ENCODE measurements at regions not wholly inside any gene's neighbourhood (a gene's known extent, or its start where the extent isn't known, plus 50 kb on each side); places are given as distances from the start of the nearest gene placed in this dataset.

- Mint-ChIP-seq H3K4me3 (no peak overlapping the region), H3K27ac (no peak overlapping the region), H3K4me1 (peaks cover 0 to 12% of the 10 kb centered on the region in 2 experiments), H3K9me3 (no peaks in the 10 kb centered on the region), H3K27me3 (ENCODE audit: low read depth) (no peaks in the 10 kb centered on the region; the same call in 1 of the 2 replicates), H3K36me3 (ENCODE audit: insufficient read depth in 1 of 3, low read depth in 3 of 3) (no peaks in the 10 kb centered on the region)
- DNase-seq = no peak
- no peak overlapping the region for H2AFZ ChIP-seq (ENCODE audit: low read length)
- H2BK120ac ChIP-seq (ENCODE audit: low read depth, low read length, poor library complexity, severe bottlenecking) = no peak overlapping the region
- no peak overlapping the region for H4K8ac ChIP-seq (replicated peaks; ENCODE audit: insufficient read length, low read depth, low read length)
- H4K20me1 ChIP-seq (ENCODE audit: control insufficient read depth, insufficient read depth, insufficient read length) = no peaks in the 10 kb centered on the region
- H2AK5ac ChIP-seq (ENCODE audit: insufficient read length, low read length) = no peak overlapping the region
- H3K9ac ChIP-seq (ENCODE audit: extremely low read depth, insufficient read length, low read length) = no peak overlapping the region
- no peak overlapping the region for H3K4ac ChIP-seq (ENCODE audit: low read depth, low read length)
- H3K56ac ChIP-seq (ENCODE audit: insufficient read length, low read depth, low read length) = no peak overlapping the region
- no peaks in the 10 kb centered on the region for H3K23me2 ChIP-seq (ENCODE audit: insufficient read length, low read depth, low read length, poor library complexity, severe bottlenecking)
- no peak overlapping the region for H3K23ac ChIP-seq (ENCODE audit: insufficient read length, low read depth, low read length)
- no peak overlapping the region for H2BK15ac ChIP-seq (ENCODE audit: low read depth, low read length)
- H4K91ac ChIP-seq (ENCODE audit: insufficient read length, low read depth, low read length) = no peak overlapping the region
- no peaks in the 10 kb centered on the region for H3K79me2 ChIP-seq (ENCODE audit: insufficient read depth, low read length)
- H3K9me3 ChIP-seq (ENCODE audit: control insufficient read depth, low read depth, low read length) = no peaks in the 10 kb centered on the region
- no peak overlapping the region for H3K27ac ChIP-seq (ENCODE audit: insufficient read length, low read depth, low read length)
- no peaks in the 10 kb centered on the region for H3K79me1 ChIP-seq (ENCODE audit: insufficient read depth, low read depth, low read length, poor library complexity, severe bottlenecking)
- no peak overlapping the region for H2BK5ac ChIP-seq (ENCODE audit: insufficient read length, low read length)
- WGBS (ENCODE audit: extremely low coverage, insufficient read length, low lambda C conversion rate) = 100% methylated on average over 1 of the region's 4 CpGs
- no peak overlapping the region for H4K5ac ChIP-seq (ENCODE audit: insufficient read length, low read depth, low read length)
- H3K4me2 ChIP-seq (ENCODE audit: insufficient read depth, insufficient read length, low read length) = no peak overlapping the region
- no peak overlapping the region for H2BK12ac ChIP-seq (ENCODE audit: insufficient read length, low read depth, low read length)
- H3K14ac ChIP-seq (ENCODE audit: insufficient read depth, low read length) = no peak overlapping the region
- H3K4me1 ChIP-seq (ENCODE audit: insufficient read depth, low read length) = no peaks in the 10 kb centered on the region
- no peak overlapping the region for H3K18ac ChIP-seq (ENCODE audit: insufficient read length, low read depth, low read length)
- no peak overlapping the region for H2BK20ac ChIP-seq (ENCODE audit: low read depth, low read length, poor library complexity, severe bottlenecking)
- no peak overlapping the region for H3T11ph ChIP-seq (ENCODE audit: low read length)
- no peaks in the 10 kb centered on the region for H3K27me3 ChIP-seq (ENCODE audit: insufficient read depth, low read length)
- TF ChIP-seq CTCF (conservative IDR thresholded peaks at IDR 0.05) = no peak
Observed at GRCh38 chr15:53274630-53275029, 484.5 kb upstream of the ONECUT1 start.
